Liver (tissue), 7 donors: ENCODE measurements at regions not wholly inside any gene's neighbourhood (a gene's known extent, or its start where the extent isn't known, plus 50 kb on each side); places are given as distances from the start of the nearest gene placed in this dataset.

Experiments used
- DNase-seq: peaks from one replicate; pipeline ENCODE4 v3.0.0-alpha.2; 2017; ENCODE audit warnings: low spot score
- H3K27ac ChIP-seq, 2 donors: one replicate each; pipeline ENCODE4 v1.7.0; 2013; ENCODE audit warnings: inconsistent platforms in 2 of 2, low read length in 2 of 2, control low read depth in 1 of 2, low read depth in 1 of 2, mild to moderate bottlenecking in 1 of 2
- H3K27me3 ChIP-seq, 4 donors: one replicate each; pipeline versions ENCODE4 v1.6.1 to v1.7.0; 2013; ENCODE audit warnings: low read length in 3 of 4, inconsistent platforms in 1 of 4, mild to moderate bottlenecking in 1 of 4, moderate library complexity in 1 of 4; ENCODE audit not compliant: control insufficient read depth in 4 of 4, insufficient read depth in 4 of 4
- H3K36me3 ChIP-seq, 4 donors: one replicate each; pipeline versions ENCODE4 v1.6.1 to v1.7.0; 2013; ENCODE audit warnings: low read length in 3 of 4, mild to moderate bottlenecking in 3 of 4, low read depth in 1 of 4, moderate library complexity in 1 of 4; ENCODE audit not compliant: control insufficient read depth in 4 of 4, insufficient read depth in 3 of 4
- H3K4me1 ChIP-seq, 4 donors: one replicate each; pipeline versions ENCODE4 v1.6.1 to v1.7.0; 2013; ENCODE audit warnings: low read length in 3 of 4, mild to moderate bottlenecking in 3 of 4, moderate library complexity in 1 of 4; ENCODE audit not compliant: control insufficient read depth in 4 of 4, insufficient read depth in 4 of 4
- H3K4me3 ChIP-seq, 3 donors: one replicate each; pipeline versions ENCODE4 v1.6.1 to v1.7.0; 2013; ENCODE audit warnings: low read length in 3 of 3, control low read depth in 1 of 3, low read depth in 1 of 3, mild to moderate bottlenecking in 1 of 3
- H3K9ac ChIP-seq, 2 donors: one replicate each; pipeline ENCODE4 v1.7.0; 2013; ENCODE audit warnings: low read length in 2 of 2, mild to moderate bottlenecking in 2 of 2, moderate library complexity in 2 of 2, control low read depth in 1 of 2, low read depth in 1 of 2
- H3K9me3 ChIP-seq, 4 donors: one replicate each; pipeline versions ENCODE4 v1.6.1 to v1.7.0; 2013; ENCODE audit warnings: low read length in 3 of 4; ENCODE audit not compliant: control insufficient read depth in 4 of 4
- ATF3 ChIP-seq: IDR thresholded peaks from 2 replicates; pipeline ENCODE4 v1.6.1; 2016; ENCODE audit warnings: antibody characterized with exemption
- EGR1 ChIP-seq, 2 donors: IDR thresholded peaks; 2 replicates each; pipeline ENCODE4 v1.6.1; 2016 to 2018; ENCODE audit warnings: antibody characterized with exemption in 2 of 2, low read depth in 2 of 2
- FOXA1 ChIP-seq: IDR thresholded peaks from 2 replicates; pipeline ENCODE4 v1.6.1; 2016; ENCODE audit warnings: antibody characterized with exemption
- FOXA2 ChIP-seq: IDR thresholded peaks from 2 replicates; pipeline ENCODE4 v1.6.1; 2016; ENCODE audit warnings: antibody characterized with exemption
- GABPA ChIP-seq, 2 donors: IDR thresholded peaks in 1 of 2; conservative IDR thresholded peaks in 1 of 2; 2 replicates each; pipeline ENCODE4 v1.6.1; 2016; ENCODE audit warnings: antibody characterized with exemption in 2 of 2, mild to moderate bottlenecking in 1 of 2, moderate library complexity in 1 of 2
- HNF4A ChIP-seq, 2 donors: conservative IDR thresholded peaks; 2 replicates each; pipeline ENCODE4 v1.6.1; 2016; ENCODE audit warnings: antibody characterized with exemption in 2 of 2, mild to moderate bottlenecking in 2 of 2
- HNF4G ChIP-seq: IDR thresholded peaks from 2 replicates; pipeline ENCODE4 v1.6.1; 2016; ENCODE audit warnings: antibody characterized with exemption
- MAX ChIP-seq: IDR thresholded peaks from 2 replicates; pipeline ENCODE4 v1.6.1; 2016; ENCODE audit warnings: antibody characterized with exemption
- NR2F2 ChIP-seq: IDR thresholded peaks from 2 replicates; pipeline ENCODE4 v1.6.1; 2016; ENCODE audit warnings: antibody characterized with exemption
- RAD21 ChIP-seq, 2 donors: IDR thresholded peaks; 2 replicates each; pipeline ENCODE4 v1.6.1; 2016; ENCODE audit warnings: antibody characterized with exemption in 2 of 2, mild to moderate bottlenecking in 2 of 2
- REST ChIP-seq: IDR thresholded peaks from 2 replicates; pipeline ENCODE4 v1.6.1; 2016; ENCODE audit warnings: antibody characterized with exemption, mild to moderate bottlenecking
- RXRA ChIP-seq, 2 donors: IDR thresholded peaks; 2 replicates each; pipeline ENCODE4 v1.6.1; 2017 to 2018; ENCODE audit warnings: antibody characterized with exemption in 2 of 2, mild to moderate bottlenecking in 1 of 2
- SP1 ChIP-seq: IDR thresholded peaks from 2 replicates; pipeline ENCODE4 v1.6.1; 2018; ENCODE audit warnings: antibody characterized with exemption, mild to moderate bottlenecking
- TAF1 ChIP-seq: conservative IDR thresholded peaks from 2 replicates; pipeline ENCODE4 v1.6.1; 2016; ENCODE audit warnings: antibody characterized with exemption, mild to moderate bottlenecking
- YY1 ChIP-seq: IDR thresholded peaks from 2 replicates; pipeline ENCODE4 v1.6.1; 2016; ENCODE audit warnings: antibody characterized with exemption, mild to moderate bottlenecking
- ZBTB33 ChIP-seq: IDR thresholded peaks from 2 replicates; pipeline ENCODE4 v1.6.1; 2016; ENCODE audit warnings: antibody characterized with exemption
- WGBS: extraction: QIAGEN DNeasy Blood & Tissue Kit; methylation state at CpG from one replicate; pipeline ENCODE4 v1.1.7; 2013; 5-methylcytosine and 5-hydroxymethylcytosine counted together
- donor health status: healthy.
- donor health status: healthy.
- donor health status: healthy.
- donor health status: healthy.

- DNase-seq, result no peak
- no peak for TF ChIP-seq HNF4G
These were observed 203.5 kb downstream of the MBD2 start for GRCh38 chr18:54020966-54021365.

GRCh38 chr18:54020156-54020745 lies 204.2 kb downstream of the MBD2 start:
- Histone ChIP-seq H3K9me3 (no peaks in the 10 kb centered on the region), H3K4me1 (no peaks in the 10 kb centered on the region), H3K36me3 (no peaks in the 10 kb centered on the region), H3K27me3 (no peaks in the 10 kb centered on the region), H3K4me3 (no peak overlapping the region), H3K27ac (no peak overlapping the region), H3K9ac (no peak overlapping the region)
- DNase-seq, result no peak
- TF ChIP-seq FOXA2 (no peak), SP1 (no peak), HNF4A (conservative IDR thresholded peaks at IDR 0.05) (no peak), RAD21 (IDR thresholded peaks at IDR 0.05) (no peak), REST (no peak), MAX (no peak), HNF4G (no peak), TAF1 (no peak), GABPA (IDR thresholded peaks at IDR 0.05 in 1 of 2, conservative IDR thresholded peaks at IDR 0.05 in 1 of 2) (no peak), ZBTB33 (no peak), ATF3 (no peak), YY1 (no peak), NR2F2 (no peak)
- WGBS, result 90% methylated on average over 6 of the region's 6 CpGs

More at GRCh38 chr18:54020966-54021365, 203.5 kb downstream of the MBD2 start:
- Histone ChIP-seq H3K27me3 (no peaks in the 10 kb centered on the region), H3K27ac (no peak overlapping the region), H3K4me3 (no peak overlapping the region), H3K4me1 (no peaks in the 10 kb centered on the region), H3K9me3 (no peaks in the 10 kb centered on the region), H3K9ac (no peak overlapping the region), H3K36me3 (no peaks in the 10 kb centered on the region)

GRCh38 chr18:54019641-54020040 lies 204.8 kb downstream of the MBD2 start:
- Histone ChIP-seq H3K27me3 (no peaks in the 10 kb centered on the region), H3K27ac (no peak overlapping the region), H3K36me3 (no peaks in the 10 kb centered on the region), H3K9ac (no peak overlapping the region), H3K4me1 (no peaks in the 10 kb centered on the region), H3K4me3 (no peak overlapping the region), H3K9me3 (no peaks in the 10 kb centered on the region)
- no peak for DNase-seq
- WGBS, result 73% methylated on average over 3 of the region's 3 CpGs
- TF ChIP-seq MAX (no peak), ZBTB33 (no peak), REST (no peak), RXRA (IDR thresholded peaks at IDR 0.05) (no peak), SP1 (no peak), EGR1 (IDR thresholded peaks at IDR 0.05; ENCODE audit: low read depth in 2 of 2) (no peak), GABPA (IDR thresholded peaks at IDR 0.05 in 1 of 2, conservative IDR thresholded peaks at IDR 0.05 in 1 of 2) (no peak), RAD21 (IDR thresholded peaks at IDR 0.05) (no peak), FOXA2 (no peak), FOXA1 (no peak)
